GM21619 (cell line): ENCODE measurements at regions not wholly inside any gene's neighbourhood (a gene's known extent, or its start where the extent isn't known, plus 50 kb on each side); places are given as distances from the start of the nearest gene placed in this dataset.
"Not testable (repeated sequence)": the region's sequence is repeated elsewhere in the genome, so short reads cannot be mapped to it uniquely, and the experiment has no call there.

Source experiments
- ATAC-seq: cut with Tn5 transposase; IDR thresholded peaks from one replicate; pipeline ENCODE4 v1.9.1; 2021; ENCODE audit not compliant: unreplicated experiment

- no peak for ATAC-seq
Measured at GRCh38 chr5:28914297-28914696, 1875.9 kb upstream of the CDH9 start.

GRCh38 chr5:28903643-28904042, 1865.3 kb upstream of the CDH9 start:
- no peak for ATAC-seq

- no peak for ATAC-seq
Measured at GRCh38 chr5:28896949-28897348, 1858.6 kb upstream of the CDH9 start.

- ATAC-seq, result no peak
Measured at GRCh38 chr5:28880936-28881335, 1842.5 kb upstream of the CDH9 start.

- ATAC-seq, result no peak
Measured at GRCh38 chr5:28877050-28877449, 1838.7 kb upstream of the CDH9 start.

- no peak for ATAC-seq
Measured at GRCh38 chr5:28864006-28864405, 1825.6 kb upstream of the CDH9 start.

GRCh38 chr5:28862860-28863196, 1824.4 kb upstream of the CDH9 start:
- no peak for ATAC-seq

- no peak for ATAC-seq
Measured at GRCh38 chr5:28862137-28862859, 1823.9 kb upstream of the CDH9 start.

- ATAC-seq, result no peak
Measured at GRCh38 chr5:28855626-28856025, 1817.2 kb upstream of the CDH9 start.

GRCh38 chr5:28850320-28850921, 1812.0 kb upstream of the CDH9 start:
- no peak for ATAC-seq

GRCh38 chr5:28831042-28831441, 1792.7 kb upstream of the CDH9 start:
- ATAC-seq, result no peak

GRCh38 chr5:28823231-28823630, 1784.8 kb upstream of the CDH9 start:
- no peak for ATAC-seq

GRCh38 chr5:28822071-28822470, 1783.7 kb upstream of the CDH9 start:
- ATAC-seq, result no peak

- no peak for ATAC-seq
Measured at GRCh38 chr5:28810751-28811136, 1772.4 kb upstream of the CDH9 start.

GRCh38 chr5:28809811-28810750, 1771.7 kb upstream of the CDH9 start:
- ATAC-seq, result no peak

- ATAC-seq, result no peak
Measured at GRCh38 chr5:28808967-28809810, 1770.8 kb upstream of the CDH9 start.

- ATAC-seq, result no peak
Measured at GRCh38 chr5:28807195-28807729, 1768.9 kb upstream of the CDH9 start.

- ATAC-seq, result not testable (repeated sequence)
Measured at GRCh38 chr5:28799035-28799434, 1760.6 kb upstream of the CDH9 start.

GRCh38 chr5:28788954-28789353, 1750.6 kb upstream of the CDH9 start:
- ATAC-seq, result no peak

- ATAC-seq, result no peak
Measured at GRCh38 chr5:28780083-28780692, 1741.8 kb upstream of the CDH9 start.
